ENCODE measurements at regions not wholly inside any gene's neighbourhood (a gene's known extent, or its start where the extent isn't known, plus 50 kb on each side); places are given as distances from the start of the nearest gene placed in this dataset.
"Not testable (repeated sequence)": the region's sequence is repeated elsewhere in the genome, so short reads cannot be mapped to it uniquely, and the experiment has no call there.

DNA sequence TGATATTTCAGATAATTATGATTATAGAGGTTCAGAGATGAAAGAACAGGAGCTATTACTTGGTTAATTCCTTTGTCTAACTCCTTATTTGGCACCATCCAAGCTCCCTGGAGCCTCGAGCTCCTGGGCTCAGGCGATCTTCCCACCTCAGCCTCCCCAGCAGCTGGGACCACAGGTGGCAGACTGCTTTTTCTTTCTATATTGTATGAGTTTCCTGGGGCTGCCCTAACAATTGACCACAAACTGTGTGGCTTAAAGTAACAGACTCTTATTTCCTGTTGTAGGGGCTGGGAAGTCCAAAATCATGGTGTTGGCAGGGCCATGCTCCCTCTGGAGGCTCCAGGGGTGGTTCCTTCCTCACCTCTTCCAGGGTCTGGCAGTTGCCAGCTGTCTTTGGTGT, 163.3 kb upstream of the ADCY1 start:
- DNase-seq: no peak

DNA sequence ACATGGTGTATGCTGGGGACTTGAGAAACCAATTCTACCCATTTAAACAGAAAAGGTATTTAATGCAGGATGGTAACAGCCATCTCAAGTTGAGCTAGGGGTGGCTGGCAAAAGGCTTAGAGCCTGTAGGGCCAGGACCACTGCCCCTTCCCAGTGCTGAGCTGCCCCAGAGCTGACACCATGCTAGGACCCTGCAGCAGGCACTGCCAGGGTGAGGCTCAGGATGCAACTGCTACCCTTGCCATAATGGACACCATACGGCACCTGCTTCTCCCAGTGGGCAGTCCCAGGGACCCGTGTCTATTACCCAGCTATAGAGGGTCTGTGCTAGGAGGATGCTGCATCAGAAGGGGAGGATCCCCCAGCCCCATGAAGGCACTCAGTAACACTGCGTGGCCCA, 160.7 kb upstream of the ADCY1 start:
- no peak for DNase-seq

DNA sequence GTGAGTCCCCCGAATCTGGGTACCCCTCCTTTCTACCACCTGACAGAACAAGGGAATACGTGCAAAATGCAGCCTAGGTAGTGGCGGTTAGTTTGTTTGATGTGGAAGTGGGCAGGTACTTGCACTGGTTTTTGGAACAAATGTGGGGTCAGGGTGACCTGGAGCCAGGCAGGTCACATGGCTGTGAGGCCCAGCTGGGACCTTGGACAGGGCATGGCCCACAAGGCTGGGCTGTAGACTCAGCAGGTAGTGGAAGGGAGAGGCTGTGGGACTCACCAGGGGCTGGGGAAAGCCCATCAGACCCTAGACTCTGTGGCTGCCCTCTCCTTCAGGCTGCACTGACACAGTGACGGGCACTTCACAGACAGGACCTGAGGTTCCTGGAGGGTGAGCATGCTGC, 159.9 kb upstream of the ADCY1 start:
- DNase-seq: no peak

- DNase-seq: no peak
These were observed 158.9 kb upstream of the ADCY1 start for GRCh38 chr7:45415265-45415664.

- DNase-seq: no peak
These were observed 157.3 kb upstream of the ADCY1 start for GRCh38 chr7:45416846-45417245.

- DNase-seq: no peak
These were observed 156.9 kb upstream of the ADCY1 start for GRCh38 chr7:45417268-45417667.

- DNase-seq: no peak
These were observed 156.4 kb upstream of the ADCY1 start for GRCh38 chr7:45417735-45418134.

- DNase-seq: no peak
These were observed 153.2 kb upstream of the ADCY1 start for GRCh38 chr7:45420843-45421495.

DNA sequence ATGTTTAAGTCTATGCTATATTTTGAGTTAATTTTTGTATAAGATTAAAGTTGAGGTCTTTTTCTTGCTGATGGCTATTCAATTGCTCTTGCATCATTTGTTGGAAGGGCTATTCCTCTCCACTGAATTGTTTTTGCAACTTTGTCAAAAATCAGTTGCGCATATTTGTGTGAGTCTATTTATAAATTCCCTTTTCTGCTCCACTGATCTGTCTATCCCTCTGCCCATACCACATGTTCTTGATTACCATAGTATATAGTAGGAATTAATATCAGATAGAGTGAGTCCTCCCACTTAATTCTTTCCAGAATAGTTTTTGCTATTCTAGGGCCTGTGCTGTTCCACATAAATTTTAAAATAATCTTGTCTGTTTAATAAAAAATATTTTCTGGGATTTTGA, 152.4 kb upstream of the ADCY1 start:
- DNase-seq: no peak

DNA sequence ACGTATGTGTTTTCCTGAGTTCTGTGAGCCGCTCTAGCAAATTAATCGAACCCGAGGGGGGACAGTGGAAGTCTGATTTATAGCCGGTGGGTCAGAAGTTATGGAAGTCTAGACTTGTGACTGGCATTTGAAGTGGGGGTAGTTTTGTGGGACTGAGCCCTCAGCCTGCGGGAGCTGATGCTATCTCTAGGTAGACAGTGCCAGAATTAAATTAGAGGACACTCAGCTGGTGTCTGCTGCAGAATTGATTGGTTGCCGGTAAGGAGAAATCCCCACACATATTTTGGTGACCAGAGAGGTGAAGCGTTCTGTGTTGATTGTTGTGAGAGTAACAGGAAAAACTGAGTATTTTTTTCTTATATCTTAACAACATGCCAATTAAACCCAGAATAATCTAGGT, 143.8 kb upstream of the ADCY1 start:
- no peak for DNase-seq

- DNase-seq: no peak
These were observed 139.9 kb upstream of the ADCY1 start for GRCh38 chr7:45434167-45434784.

DNA sequence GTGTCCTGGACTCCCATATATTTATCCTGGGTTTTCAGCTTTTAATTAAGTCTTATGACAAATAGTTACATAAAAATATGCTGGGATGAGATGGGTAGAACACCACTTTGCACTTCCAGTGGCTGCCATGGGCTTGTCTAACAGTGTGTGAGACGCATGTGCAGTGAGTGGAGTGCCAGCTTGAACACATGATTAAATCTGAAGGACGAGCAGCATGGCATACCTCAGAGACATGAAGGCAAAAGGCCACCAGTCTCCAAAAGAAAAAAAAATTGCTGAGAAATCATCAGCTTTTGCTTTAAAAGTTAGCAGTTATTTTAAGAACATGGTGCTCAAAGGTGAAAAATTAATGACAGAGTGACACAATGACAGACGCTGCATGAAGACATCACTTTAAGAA, 139.0 kb upstream of the ADCY1 start:
- no peak for DNase-seq

DNA sequence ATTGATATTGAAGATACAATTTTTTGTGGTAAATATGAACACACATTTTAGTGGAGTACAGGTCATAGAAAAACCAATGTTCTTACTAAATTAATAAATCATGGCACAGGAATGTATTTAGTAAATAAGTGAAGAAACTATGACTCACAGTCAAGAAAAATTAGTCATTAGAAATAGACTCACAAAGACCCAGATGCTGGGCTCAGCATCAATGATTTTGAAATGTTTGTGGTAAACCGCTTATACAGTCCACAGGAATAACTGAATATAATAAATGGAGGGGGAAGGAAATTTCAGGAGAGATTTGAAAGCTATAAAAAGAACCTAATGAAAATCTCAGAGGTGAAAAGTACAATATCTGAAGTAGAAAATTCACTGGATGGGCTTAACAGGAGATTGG, 138.3 kb upstream of the ADCY1 start:
- DNase-seq: no peak

- not testable (repeated sequence) for DNase-seq
These were observed 133.4 kb upstream of the ADCY1 start for GRCh38 chr7:45440776-45441175.

DNA sequence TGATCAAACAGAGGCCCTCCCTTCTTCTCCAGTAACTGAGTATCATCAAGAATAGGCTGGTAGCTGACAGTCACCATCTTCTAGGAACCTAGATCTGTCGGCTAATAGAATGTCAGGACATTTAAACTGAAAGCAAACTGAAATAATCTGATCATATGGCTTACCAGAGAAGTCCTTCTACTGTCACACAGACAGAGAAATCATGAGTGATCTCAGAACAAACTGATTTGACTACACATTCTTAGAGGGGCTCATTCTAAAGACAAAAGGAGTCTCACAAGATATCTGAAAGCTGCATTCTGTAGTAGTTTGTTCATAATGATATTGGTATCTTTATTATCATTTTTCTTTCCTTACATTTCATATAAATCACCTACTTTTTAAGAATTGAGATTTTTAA, 130.9 kb upstream of the ADCY1 start:
- no peak for DNase-seq

DNA sequence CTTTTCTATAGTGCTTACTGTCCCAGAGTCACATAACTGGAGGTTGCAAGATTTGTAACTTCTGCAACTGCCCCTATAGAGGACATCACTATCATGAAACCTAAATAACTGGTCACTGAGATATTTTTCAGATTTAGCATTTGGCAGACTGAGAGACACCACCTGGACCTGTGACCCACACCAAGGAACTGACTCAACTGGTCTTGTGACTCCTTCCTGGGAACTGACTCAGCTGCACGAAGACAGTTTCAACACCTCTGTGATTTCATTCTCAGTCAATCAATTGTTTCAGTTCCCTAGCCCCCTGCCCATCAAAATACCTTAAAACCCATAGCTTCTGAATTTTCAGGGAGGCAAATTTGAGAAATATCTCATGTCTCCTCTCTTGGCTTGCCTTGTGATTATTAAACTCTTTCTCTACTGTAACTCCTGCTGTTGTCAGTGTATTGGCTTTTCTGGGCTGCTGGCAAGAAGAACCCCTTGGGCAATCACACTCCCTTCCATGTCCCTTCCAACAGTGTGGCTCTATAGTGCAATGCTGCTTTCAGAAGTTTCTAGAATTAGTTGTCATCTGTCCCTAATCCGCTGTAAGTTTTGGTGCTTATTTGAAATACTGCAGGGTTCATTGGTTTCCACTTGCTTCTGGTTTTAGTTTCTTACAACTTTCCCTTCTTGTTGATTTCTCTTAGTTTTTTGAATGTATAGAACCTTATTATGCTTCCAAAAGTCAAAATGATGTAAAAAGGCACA, 127.8 kb upstream of the ADCY1 start:
- no peak for DNase-seq

GRCh38 chr7:45447296-45447695, 126.9 kb upstream of the ADCY1 start:
- DNase-seq: no peak

DNA sequence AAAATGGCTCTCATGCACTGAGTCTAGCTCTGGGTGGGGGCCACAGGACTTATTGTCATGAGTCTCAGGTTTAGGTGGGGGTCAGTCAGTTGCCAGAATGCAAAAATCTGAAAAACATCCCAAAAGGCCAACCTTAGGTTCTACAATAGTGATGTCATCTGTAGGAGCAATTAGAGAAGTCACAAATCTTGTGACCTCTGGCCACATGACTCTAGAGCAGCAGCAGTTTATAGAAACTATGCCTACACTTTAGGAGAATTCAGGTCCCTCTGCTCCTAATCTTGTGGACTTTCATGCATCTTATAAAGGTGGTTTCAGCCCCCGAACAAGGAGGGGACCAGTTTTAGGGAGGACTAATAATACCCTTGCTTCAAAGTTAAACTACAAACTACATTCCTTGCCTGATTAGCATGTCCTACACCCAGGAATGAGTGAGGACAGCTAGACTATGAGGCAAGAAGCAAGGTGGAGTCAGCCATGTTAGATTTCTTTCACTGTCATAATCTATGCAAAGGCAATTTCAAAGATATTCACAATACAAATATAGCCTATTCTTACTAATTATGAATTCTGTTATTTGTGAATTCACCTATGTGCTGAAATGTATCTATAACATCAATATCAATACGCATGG, 123.5 kb upstream of the ADCY1 start:
- no peak for DNase-seq

DNA sequence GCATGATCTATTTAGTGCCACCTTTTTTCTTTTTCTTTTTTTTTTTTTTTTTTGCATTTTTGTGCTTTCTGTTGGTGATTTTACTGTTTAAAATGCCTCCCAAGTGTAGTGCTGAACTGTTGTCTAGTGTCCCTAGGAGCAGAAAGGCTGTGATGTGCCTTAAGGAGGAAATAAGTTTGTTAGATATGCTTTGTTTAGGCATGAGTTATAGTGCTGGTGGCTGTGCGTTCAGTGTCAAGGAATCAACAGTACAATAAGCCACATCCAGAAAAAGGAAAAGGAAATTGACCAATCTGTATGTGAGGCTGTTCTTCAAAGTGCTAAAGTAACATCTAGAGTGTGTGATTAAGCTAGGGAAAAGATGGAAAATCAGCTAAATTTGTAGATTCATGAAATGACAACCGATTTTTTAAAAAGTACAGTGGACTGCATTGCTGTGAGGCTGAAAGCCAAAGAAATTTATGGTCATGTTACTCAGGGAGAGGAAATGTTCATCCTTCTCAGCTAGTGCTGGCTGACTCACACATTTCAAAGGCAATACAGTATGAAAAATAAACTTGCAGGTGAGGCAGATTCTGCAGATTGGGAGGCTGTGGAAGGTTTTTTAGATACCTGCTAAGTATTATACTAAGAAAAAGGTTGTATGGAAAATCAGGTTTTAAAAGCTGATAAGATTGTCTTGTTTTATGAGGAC, 122.7 kb upstream of the ADCY1 start:
- no peak for DNase-seq

DNA sequence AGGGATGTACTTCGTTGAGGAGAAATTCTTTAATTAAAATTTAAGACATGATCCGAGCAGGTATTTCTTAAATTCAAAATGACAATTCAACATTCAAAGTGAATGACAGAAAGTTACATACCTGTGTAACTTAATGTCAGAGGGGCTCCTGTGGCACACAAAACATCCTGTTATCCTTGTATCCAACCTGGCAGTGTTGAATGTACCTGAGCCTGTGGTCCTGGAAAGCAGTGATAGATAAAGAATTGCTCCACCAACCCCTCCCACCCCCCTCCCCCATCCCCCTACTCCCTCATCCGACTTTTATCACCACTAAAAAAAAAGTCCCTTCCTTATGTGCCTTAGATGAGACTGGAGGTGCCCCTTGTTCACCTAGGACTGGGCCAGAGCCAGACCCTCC, 119.4 kb upstream of the ADCY1 start:
- DNase-seq: no peak

DNA sequence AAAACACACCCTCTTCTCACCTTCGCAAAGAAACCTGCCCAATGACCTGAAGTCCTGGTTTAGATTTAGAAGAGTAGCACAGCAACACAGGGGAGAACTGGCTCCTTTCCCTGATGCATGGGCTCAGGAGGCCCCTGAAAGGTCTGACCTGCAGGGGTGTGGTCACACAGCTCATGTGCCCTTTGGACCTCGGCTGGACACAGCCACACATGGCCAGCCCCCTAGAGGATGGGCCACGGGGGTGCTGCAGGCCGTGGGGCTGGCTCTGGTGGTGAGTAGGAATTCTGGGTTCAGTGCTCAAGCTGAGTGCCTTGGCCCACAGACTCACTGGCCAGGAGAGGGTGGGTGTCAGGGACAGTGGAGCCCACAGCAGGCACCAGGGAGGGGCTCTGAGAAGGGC, 118.5 kb upstream of the ADCY1 start:
- DNase-seq: no peak

GRCh38 chr7:45456105-45456504, 118.1 kb upstream of the ADCY1 start:
- no peak for DNase-seq
